ENCODE measurements at regions not wholly inside any gene's neighbourhood (a gene's known extent, or its start where the extent isn't known, plus 50 kb on each side); places are given as distances from the start of the nearest gene placed in this dataset.

GRCh38 chr17:73851921-73852320 lies 207.7 kb upstream of the SDK2 start:
- no peak for TF ChIP-seq CTCF (IDR thresholded peaks at IDR 0.05)
- TF ChIP-seq POLR2AphosphoS5 (IDR thresholded peaks at IDR 0.05; ENCODE audit: low read depth, low read length): no peak
- TF ChIP-seq REST (IDR thresholded peaks at IDR 0.05; ENCODE audit: insufficient read depth in 1 of 2, low read depth in 2 of 2, low read length in 1 of 2): no peak
- no peak for TF ChIP-seq SIN3A (IDR thresholded peaks at IDR 0.05; ENCODE audit: borderline replicate concordance, insufficient read depth, low read depth, low read length)

Data from Panc1 (cell line).